Stimulated activated CD8-positive, alpha-beta memory T cell treated with anti-CD3 and anti-CD28 coated beads, Interleukin-15, amount 100 ng/mL, for 1 hour (primary cell): ENCODE measurements at regions not wholly inside any gene's neighbourhood (a gene's known extent, or its start where the extent isn't known, plus 50 kb on each side); places are given as distances from the start of the nearest gene placed in this dataset.
"Not testable (repeated sequence)": the region's sequence is repeated elsewhere in the genome, so short reads cannot be mapped to it uniquely, and the experiment has no call there.

Experiments
- DNase-seq: peaks from one replicate; pipeline ENCODE4 v3.0.0-alpha.2; 2020; ENCODE audit warnings: low read depth

- peak; percentile 66 for DNase-seq
Observed at GRCh38 chr17:47066841-47067682, 88.0 kb upstream of the RPRML start.

- no peak for DNase-seq
Observed at GRCh38 chr17:47066095-47066494, 87.0 kb upstream of the RPRML start.

GRCh38 chr17:47064684-47065083 is 85.6 kb upstream of the RPRML start:
- no peak for DNase-seq

GRCh38 chr17:47063475-47063874 is 84.4 kb upstream of the RPRML start:
- no peak for DNase-seq

- DNase-seq = not testable (repeated sequence)
Observed at GRCh38 chr17:47062851-47063250, 83.8 kb upstream of the RPRML start.

- DNase-seq = not testable (repeated sequence)
Observed at GRCh38 chr17:47060005-47060404, 81.0 kb upstream of the RPRML start.

- DNase-seq = no peak
Observed at GRCh38 chr17:47057830-47058229, 78.8 kb upstream of the RPRML start.

- not testable (repeated sequence) for DNase-seq
Observed at GRCh38 chr17:47057279-47057678, 78.2 kb upstream of the RPRML start.

GRCh38 chr17:47056687-47057086 is 77.6 kb upstream of the RPRML start:
- not testable (repeated sequence) for DNase-seq
